ENCODE measurements at regions not wholly inside any gene's neighbourhood (a gene's known extent, or its start where the extent isn't known, plus 50 kb on each side); places are given as distances from the start of the nearest gene placed in this dataset.

DNA sequence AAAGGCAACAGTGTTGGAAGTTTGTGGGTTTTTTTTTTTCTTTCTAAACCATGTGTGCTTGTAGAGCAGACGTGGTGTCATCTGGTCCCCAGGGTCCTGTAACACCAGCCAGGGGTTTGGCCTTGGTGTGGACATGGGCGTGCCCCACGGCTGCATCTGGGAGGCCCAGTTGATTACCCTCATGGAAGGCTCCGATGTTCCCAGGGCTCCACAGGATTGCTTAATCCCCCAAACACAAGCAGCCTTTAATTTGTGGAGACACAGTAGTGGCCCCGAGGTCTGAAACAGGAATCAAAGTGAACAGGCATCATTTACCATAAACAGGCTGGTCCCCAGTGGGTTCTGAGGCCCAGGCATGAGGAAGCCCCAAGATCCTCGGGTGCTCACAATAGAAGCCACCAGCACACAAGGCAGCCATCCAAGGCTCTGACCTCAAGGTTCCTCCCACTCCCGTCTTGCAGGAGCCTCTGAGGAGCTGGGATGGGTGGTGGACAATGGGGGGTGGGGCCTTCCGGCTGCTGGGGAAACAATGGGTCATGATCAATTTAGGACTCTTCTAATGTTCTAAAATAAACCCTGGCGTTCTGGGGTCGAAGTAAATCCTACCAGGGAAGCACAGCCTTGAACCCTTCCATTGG is 115.0 kb upstream of the CD82 start:
- no peak for DNase-seq (ENCODE audit: low read depth in 1 of 2, low spot score in 1 of 2)
- no peak overlapping the region for H3K27ac ChIP-seq (replicated peaks)
- H3K27me3 ChIP-seq (ENCODE audit: insufficient read depth, poor library complexity, severe bottlenecking), result no peaks in the 10 kb centered on the region
- H3K4me3 ChIP-seq (replicated peaks; ENCODE audit: insufficient read depth, low read length), result no peak overlapping the region
- TF ChIP-seq, protein P1, sequence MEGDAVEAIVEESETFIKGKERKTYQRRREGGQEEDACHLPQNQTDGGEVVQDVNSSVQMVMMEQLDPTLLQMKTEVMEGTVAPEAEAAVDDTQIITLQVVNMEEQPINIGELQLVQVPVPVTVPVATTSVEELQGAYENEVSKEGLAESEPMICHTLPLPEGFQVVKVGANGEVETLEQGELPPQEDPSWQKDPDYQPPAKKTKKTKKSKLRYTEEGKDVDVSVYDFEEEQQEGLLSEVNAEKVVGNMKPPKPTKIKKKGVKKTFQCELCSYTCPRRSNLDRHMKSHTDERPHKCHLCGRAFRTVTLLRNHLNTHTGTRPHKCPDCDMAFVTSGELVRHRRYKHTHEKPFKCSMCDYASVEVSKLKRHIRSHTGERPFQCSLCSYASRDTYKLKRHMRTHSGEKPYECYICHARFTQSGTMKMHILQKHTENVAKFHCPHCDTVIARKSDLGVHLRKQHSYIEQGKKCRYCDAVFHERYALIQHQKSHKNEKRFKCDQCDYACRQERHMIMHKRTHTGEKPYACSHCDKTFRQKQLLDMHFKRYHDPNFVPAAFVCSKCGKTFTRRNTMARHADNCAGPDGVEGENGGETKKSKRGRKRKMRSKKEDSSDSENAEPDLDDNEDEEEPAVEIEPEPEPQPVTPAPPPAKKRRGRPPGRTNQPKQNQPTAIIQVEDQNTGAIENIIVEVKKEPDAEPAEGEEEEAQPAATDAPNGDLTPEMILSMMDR (IDR thresholded peaks at IDR 0.05; ENCODE audit: insufficient read depth, low read length), result no peak
- TF ChIP-seq POLR2AphosphoS5 (IDR thresholded peaks at IDR 0.05; ENCODE audit: low read depth) (no peak), GABPA (IDR thresholded peaks at IDR 0.05; ENCODE audit: low read depth) (no peak), SPI1 (IDR thresholded peaks at IDR 0.05; ENCODE audit: borderline replicate concordance, low read depth) (no peak)
- TF ChIP-seq, protein P2, sequence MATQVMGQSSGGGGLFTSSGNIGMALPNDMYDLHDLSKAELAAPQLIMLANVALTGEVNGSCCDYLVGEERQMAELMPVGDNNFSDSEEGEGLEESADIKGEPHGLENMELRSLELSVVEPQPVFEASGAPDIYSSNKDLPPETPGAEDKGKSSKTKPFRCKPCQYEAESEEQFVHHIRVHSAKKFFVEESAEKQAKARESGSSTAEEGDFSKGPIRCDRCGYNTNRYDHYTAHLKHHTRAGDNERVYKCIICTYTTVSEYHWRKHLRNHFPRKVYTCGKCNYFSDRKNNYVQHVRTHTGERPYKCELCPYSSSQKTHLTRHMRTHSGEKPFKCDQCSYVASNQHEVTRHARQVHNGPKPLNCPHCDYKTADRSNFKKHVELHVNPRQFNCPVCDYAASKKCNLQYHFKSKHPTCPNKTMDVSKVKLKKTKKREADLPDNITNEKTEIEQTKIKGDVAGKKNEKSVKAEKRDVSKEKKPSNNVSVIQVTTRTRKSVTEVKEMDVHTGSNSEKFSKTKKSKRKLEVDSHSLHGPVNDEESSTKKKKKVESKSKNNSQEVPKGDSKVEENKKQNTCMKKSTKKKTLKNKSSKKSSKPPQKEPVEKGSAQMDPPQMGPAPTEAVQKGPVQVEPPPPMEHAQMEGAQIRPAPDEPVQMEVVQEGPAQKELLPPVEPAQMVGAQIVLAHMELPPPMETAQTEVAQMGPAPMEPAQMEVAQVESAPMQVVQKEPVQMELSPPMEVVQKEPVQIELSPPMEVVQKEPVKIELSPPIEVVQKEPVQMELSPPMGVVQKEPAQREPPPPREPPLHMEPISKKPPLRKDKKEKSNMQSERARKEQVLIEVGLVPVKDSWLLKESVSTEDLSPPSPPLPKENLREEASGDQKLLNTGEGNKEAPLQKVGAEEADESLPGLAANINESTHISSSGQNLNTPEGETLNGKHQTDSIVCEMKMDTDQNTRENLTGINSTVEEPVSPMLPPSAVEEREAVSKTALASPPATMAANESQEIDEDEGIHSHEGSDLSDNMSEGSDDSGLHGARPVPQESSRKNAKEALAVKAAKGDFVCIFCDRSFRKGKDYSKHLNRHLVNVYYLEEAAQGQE (IDR thresholded peaks at IDR 0.05; ENCODE audit: insufficient replicate concordance, low read depth), result no peak

DNA sequence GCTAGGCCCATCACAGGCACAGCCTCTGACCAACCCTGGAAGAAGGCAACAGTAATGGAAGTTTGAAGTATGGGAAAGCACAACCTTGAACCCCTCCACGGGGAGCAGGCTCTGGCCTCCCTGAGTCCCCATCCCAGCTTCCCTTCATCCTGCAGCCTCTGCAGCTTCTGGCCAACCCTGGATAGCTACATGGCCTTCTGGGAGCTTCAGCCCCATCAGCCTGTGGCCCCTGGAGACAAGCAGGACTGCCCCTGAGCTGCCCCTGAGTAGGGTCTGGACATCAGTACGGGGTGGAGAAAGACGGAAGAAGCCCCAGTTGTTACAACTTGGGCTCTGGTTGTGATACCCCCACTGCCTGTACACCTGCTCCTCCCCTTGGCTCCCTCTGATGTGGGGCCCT is 113.8 kb upstream of the CD82 start:
- Histone ChIP-seq H3K4me3 (replicated peaks; ENCODE audit: insufficient read depth, low read length) (no peak overlapping the region), H3K27ac (replicated peaks) (no peak overlapping the region), H3K27me3 (ENCODE audit: insufficient read depth, poor library complexity, severe bottlenecking) (no peaks in the 10 kb centered on the region)
- TF ChIP-seq, protein P1 (IDR thresholded peaks at IDR 0.05; ENCODE audit: insufficient read depth, low read length), result no peak
- no peak for TF ChIP-seq SPI1 (IDR thresholded peaks at IDR 0.05; ENCODE audit: borderline replicate concordance, low read depth)
- TF ChIP-seq GABPA (IDR thresholded peaks at IDR 0.05; ENCODE audit: low read depth), result no peak
- DNase-seq (ENCODE audit: low read depth in 1 of 2, low spot score in 1 of 2), result no peak

DNA sequence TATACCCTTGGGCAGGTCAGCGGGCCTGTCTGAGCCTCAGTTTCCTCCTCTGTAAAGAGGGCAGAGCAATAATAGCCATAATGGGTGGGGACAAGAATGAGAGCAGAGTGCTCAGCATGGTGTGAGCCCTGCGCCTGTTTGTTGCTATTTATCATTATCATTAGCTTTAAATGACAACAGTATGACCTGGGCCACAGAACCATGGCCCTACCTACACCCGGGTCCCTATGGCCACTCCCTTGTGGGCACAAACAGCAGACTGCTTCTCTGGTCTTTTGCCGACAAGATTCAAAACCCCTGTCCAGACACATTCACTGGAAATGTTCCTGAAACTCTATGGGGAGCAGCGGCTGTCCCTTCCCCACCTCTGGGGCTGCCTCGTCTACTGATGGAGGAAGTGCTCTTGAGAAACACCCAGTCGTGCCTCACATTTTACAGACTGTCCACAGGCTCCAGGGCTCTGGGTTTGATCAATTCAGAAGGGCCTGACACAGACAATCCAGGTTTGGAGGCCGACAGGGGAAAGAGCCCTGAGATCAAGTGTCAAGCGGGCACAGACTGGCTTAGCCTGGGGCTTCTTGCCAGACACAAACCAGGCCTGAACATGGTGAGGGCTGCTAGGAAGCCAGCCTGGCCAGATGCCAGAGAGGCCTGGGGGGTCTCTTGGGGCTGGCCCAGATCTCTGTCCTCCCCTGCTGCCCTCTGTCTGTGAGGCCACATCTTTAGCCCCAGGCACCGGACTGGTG is 112.5 kb upstream of the CD82 start:
- no peak overlapping the region for H3K4me3 ChIP-seq (replicated peaks; ENCODE audit: insufficient read depth, low read length)
- TF ChIP-seq SPI1 (IDR thresholded peaks at IDR 0.05; ENCODE audit: borderline replicate concordance, low read depth), result no peak
- TF ChIP-seq, protein P1 (IDR thresholded peaks at IDR 0.05; ENCODE audit: insufficient read depth, low read length), result no peak
- TF ChIP-seq POLR2AphosphoS5 (IDR thresholded peaks at IDR 0.05; ENCODE audit: low read depth), result no peak
- TF ChIP-seq GABPA (IDR thresholded peaks at IDR 0.05; ENCODE audit: low read depth), result no peak
- TF ChIP-seq, protein P2 (IDR thresholded peaks at IDR 0.05; ENCODE audit: insufficient replicate concordance, low read depth), result no peak

More for the DNA sequence above, 112.5 kb upstream of the CD82 start:
- Histone ChIP-seq H3K27me3 (ENCODE audit: insufficient read depth, poor library complexity, severe bottlenecking) (no peaks in the 10 kb centered on the region), H3K27ac (replicated peaks) (no peak overlapping the region)
- DNase-seq (ENCODE audit: low read depth in 1 of 2, low spot score in 1 of 2), result peak in 1 of 2 experiments; percentile 21

All from HL-60 (cell line).